ENCODE measurements at regions not wholly inside any gene's neighbourhood (a gene's known extent, or its start where the extent isn't known, plus 50 kb on each side); places are given as distances from the start of the nearest gene placed in this dataset.

DNA sequence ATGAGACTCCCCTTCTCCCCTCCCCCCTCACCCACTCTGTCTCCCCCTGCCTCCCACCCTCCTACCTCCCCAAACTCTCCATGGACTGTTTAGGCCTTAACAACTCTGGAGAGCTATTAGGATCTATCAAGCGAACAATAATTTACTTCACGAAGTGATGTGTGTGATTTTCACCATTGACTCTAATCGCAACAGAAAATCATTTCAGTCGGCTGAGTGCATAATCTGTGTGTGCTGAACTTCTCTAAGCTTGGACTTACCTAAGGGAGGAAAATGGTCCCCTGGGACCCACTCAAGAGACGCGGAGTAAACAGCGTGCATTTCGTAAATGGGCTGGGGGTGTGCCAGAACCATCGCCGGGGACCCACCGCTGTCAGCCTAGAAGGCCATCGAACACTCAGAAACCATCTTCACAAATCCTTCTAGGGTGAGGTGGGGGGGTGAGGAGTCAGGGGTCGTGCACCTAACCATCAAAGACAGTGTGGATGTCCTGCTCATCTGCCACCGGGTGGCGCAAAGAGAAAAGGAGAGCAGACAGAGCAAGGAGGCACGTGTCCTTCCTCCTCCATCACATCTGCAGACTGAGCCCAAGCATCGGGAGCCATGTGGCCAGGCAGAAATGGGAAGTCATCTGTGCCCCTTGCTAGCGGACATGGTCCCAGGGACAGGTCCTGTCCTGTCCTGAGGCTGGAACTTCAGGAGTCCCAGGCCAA is 62.1 kb upstream of the NUP50 start:
- TF ChIP-seq, protein P1, sequence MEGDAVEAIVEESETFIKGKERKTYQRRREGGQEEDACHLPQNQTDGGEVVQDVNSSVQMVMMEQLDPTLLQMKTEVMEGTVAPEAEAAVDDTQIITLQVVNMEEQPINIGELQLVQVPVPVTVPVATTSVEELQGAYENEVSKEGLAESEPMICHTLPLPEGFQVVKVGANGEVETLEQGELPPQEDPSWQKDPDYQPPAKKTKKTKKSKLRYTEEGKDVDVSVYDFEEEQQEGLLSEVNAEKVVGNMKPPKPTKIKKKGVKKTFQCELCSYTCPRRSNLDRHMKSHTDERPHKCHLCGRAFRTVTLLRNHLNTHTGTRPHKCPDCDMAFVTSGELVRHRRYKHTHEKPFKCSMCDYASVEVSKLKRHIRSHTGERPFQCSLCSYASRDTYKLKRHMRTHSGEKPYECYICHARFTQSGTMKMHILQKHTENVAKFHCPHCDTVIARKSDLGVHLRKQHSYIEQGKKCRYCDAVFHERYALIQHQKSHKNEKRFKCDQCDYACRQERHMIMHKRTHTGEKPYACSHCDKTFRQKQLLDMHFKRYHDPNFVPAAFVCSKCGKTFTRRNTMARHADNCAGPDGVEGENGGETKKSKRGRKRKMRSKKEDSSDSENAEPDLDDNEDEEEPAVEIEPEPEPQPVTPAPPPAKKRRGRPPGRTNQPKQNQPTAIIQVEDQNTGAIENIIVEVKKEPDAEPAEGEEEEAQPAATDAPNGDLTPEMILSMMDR (IDR thresholded peaks at IDR 0.05): peak; percentile 71
- TF ChIP-seq ZFX (IDR thresholded peaks at IDR 0.05; ENCODE audit: borderline replicate concordance): no peak
